H1 (cell line): ENCODE measurements at regions not wholly inside any gene's neighbourhood (a gene's known extent, or its start where the extent isn't known, plus 50 kb on each side); places are given as distances from the start of the nearest gene placed in this dataset.

ENCODE experiments used
- NRF1 ChIP-seq: IDR thresholded peaks from 2 replicates; pipeline ENCODE4 v1.6.1; 2011; ENCODE audit warnings: mild to moderate bottlenecking, low read depth, low read length, improper control_type of control experiment

GRCh38 chr12:87879141-87879540 lies 150.1 kb downstream of the C12orf50 start (continued):
- no peak for TF ChIP-seq NRF1
- TF ChIP-seq, all 59 proteins: peak for 0
